Loucy (cell line): ENCODE measurements at regions not wholly inside any gene's neighbourhood (a gene's known extent, or its start where the extent isn't known, plus 50 kb on each side); places are given as distances from the start of the nearest gene placed in this dataset.
"Not testable (repeated sequence)": the region's sequence is repeated elsewhere in the genome, so short reads cannot be mapped to it uniquely, and the experiment has no call there.

Source experiments
- H2AFZ ChIP-seq: fragments of 200-600 bp; sonication (generic); 2 replicates; pipeline ENCODE4 v1.6.0; 2016; ENCODE audit warnings: antibody characterized with exemption, mild to moderate bottlenecking, low read length, moderate library complexity
- H3F3A ChIP-seq: fragments of 200-600 bp; 2 replicates; pipeline ENCODE4 v1.6.0; 2016; ENCODE audit warnings: antibody characterized with exemption, low read depth, mild to moderate bottlenecking
- H3K27me3 ChIP-seq: fragments of 200-600 bp; sonication (generic); 2 replicates; pipeline ENCODE4 v1.6.1; 2014; ENCODE audit warnings: low read length, mild to moderate bottlenecking; ENCODE audit not compliant: insufficient read depth, poor library complexity, severe bottlenecking
- H3K36me3 ChIP-seq: fragments of 200-600 bp; sonication (generic); 2 replicates; pipeline ENCODE4 v1.6.1; 2016; ENCODE audit warnings: low read length; ENCODE audit not compliant: insufficient read depth
- H3K4me1 ChIP-seq: fragments of 200-600 bp; sonication (generic); 2 replicates; pipeline ENCODE4 v1.5.1; 2014; ENCODE audit warnings: low read length, mild to moderate bottlenecking; ENCODE audit not compliant: insufficient read depth, poor library complexity, severe bottlenecking
- H3K4me2 ChIP-seq: fragments of 200-600 bp; sonication (generic); 2 replicates; pipeline ENCODE4 v1.6.0; 2014; ENCODE audit warnings: antibody characterized with exemption, low read length, low read depth, mild to moderate bottlenecking; ENCODE audit not compliant: poor library complexity, severe bottlenecking
- H3K4me3 ChIP-seq: fragments of 200-600 bp; sonication (generic); 2 replicates; pipeline ENCODE4 v1.5.1; 2014; ENCODE audit warnings: low read length, mild to moderate bottlenecking, mixed read lengths; ENCODE audit not compliant: poor library complexity, severe bottlenecking
- H3K79me2 ChIP-seq: fragments of 200-600 bp; sonication (generic); 2 replicates; pipeline ENCODE4 v1.6.1; 2014; ENCODE audit warnings: low read length; ENCODE audit not compliant: insufficient read depth
- H3K9ac ChIP-seq: fragments of 200-600 bp; sonication (generic); 2 replicates; pipeline ENCODE4 v1.6.0; 2014; ENCODE audit warnings: mild to moderate bottlenecking, low read depth, low read length, moderate library complexity; ENCODE audit not compliant: poor library complexity, severe bottlenecking
- H3K9me2 ChIP-seq: fragments of 200-600 bp; sonication (generic); replicated peaks from 2 replicates; pipeline ENCODE4 v1.6.1; 2016; ENCODE audit warnings: low read depth, low read length, mixed read lengths
- H3K9me3 ChIP-seq: fragments of 200-600 bp; sonication (generic); 2 replicates; pipeline ENCODE4 v1.6.1; 2014; ENCODE audit warnings: mild to moderate bottlenecking, antibody characterized with exemption, low read length, low read depth; ENCODE audit not compliant: insufficient read depth
- H4K20me1 ChIP-seq: fragments of 200-600 bp; sonication (generic); 2 replicates; pipeline ENCODE4 v1.6.0; 2014; ENCODE audit warnings: antibody characterized with exemption, low read length, mild to moderate bottlenecking; ENCODE audit not compliant: insufficient read depth, poor library complexity, severe bottlenecking
- CTCF ChIP-seq: fragments of 200-600 bp; sonication (generic); conservative IDR thresholded peaks from 2 replicates; pipeline ENCODE4 v1.5.1; 2014; ENCODE audit warnings: mild to moderate bottlenecking, antibody characterized with exemption, low read length
- EZH2phosphoT487 ChIP-seq: fragments of 200-600 bp; IDR thresholded peaks from 2 replicates; pipeline ENCODE4 v1.6.1; 2018; ENCODE audit warnings: antibody characterized with exemption, mild to moderate bottlenecking, moderate library complexity, borderline replicate concordance

GRCh38 chr6:82111818-82112217, 135.7 kb downstream of the IBTK start:
- no peaks in the 10 kb centered on the region; the same call in none of the 2 replicates for H3K9me3 ChIP-seq
- H3K4me2 ChIP-seq, result no peak overlapping the region
- no peaks in the 10 kb centered on the region for H4K20me1 ChIP-seq
- no peaks in the 10 kb centered on the region for H3K4me1 ChIP-seq
- H3K36me3 ChIP-seq, result no peaks in the 10 kb centered on the region
- no peaks in the 10 kb centered on the region for H3F3A ChIP-seq
- no peak for TF ChIP-seq CTCF
- TF ChIP-seq EZH2phosphoT487, result no peak
- H2AFZ ChIP-seq, result no peak overlapping the region
- no peaks in the 10 kb centered on the region for H3K79me2 ChIP-seq
- no peaks in the 10 kb centered on the region for H3K9me2 ChIP-seq
- no peak overlapping the region for H3K4me3 ChIP-seq
- no peaks in the 10 kb centered on the region for H3K27me3 ChIP-seq
- H3K9ac ChIP-seq, result no peak overlapping the region

- no peak overlapping the region for H3K4me2 ChIP-seq
- H4K20me1 ChIP-seq, result no peaks in the 10 kb centered on the region
- no peaks in the 10 kb centered on the region for H3K4me1 ChIP-seq
- no peak overlapping the region for H3K4me3 ChIP-seq
- H3F3A ChIP-seq, result no peaks in the 10 kb centered on the region
- H3K27me3 ChIP-seq, result no peaks in the 10 kb centered on the region
- no peaks in the 10 kb centered on the region for H3K9me2 ChIP-seq
- TF ChIP-seq EZH2phosphoT487 (no peak), CTCF (no peak)
- no peaks in the 10 kb centered on the region for H3K79me2 ChIP-seq
- no peaks in the 10 kb centered on the region for H3K36me3 ChIP-seq
- H2AFZ ChIP-seq, result no peak overlapping the region
- H3K9me3 ChIP-seq, result no peaks in the 10 kb centered on the region; the same call in none of the 2 replicates
- H3K9ac ChIP-seq, result no peak overlapping the region
These were observed 136.4 kb downstream of the IBTK start for GRCh38 chr6:82111114-82111513.

GRCh38 chr6:82103171-82103570, 144.4 kb downstream of the IBTK start:
- H4K20me1 ChIP-seq, H3K9me3 ChIP-seq, H3K36me3 ChIP-seq, H3K4me3 ChIP-seq, H3K4me1 ChIP-seq, H3K9ac ChIP-seq, H3K9me2 ChIP-seq, H3K79me2 ChIP-seq, H2AFZ ChIP-seq, H3K27me3 ChIP-seq, H3K4me2 ChIP-seq, H3F3A ChIP-seq: not testable (repeated sequence)

- H3F3A ChIP-seq, H3K9ac ChIP-seq: not testable (repeated sequence)
These were observed 146.0 kb downstream of the IBTK start for GRCh38 chr6:82101374-82102114.

GRCh38 chr6:82100763-82101162, 146.8 kb downstream of the IBTK start:
- not testable (repeated sequence) for H3K9me3 ChIP-seq, H2AFZ ChIP-seq, H3K4me1 ChIP-seq, H3K4me2 ChIP-seq, H3K79me2 ChIP-seq, H3K27me3 ChIP-seq, H4K20me1 ChIP-seq, H3K9ac ChIP-seq, H3K4me3 ChIP-seq, H3K9me2 ChIP-seq, H3F3A ChIP-seq, H3K36me3 ChIP-seq

More at GRCh38 chr6:82101374-82102114, 146.0 kb downstream of the IBTK start:
- not testable (repeated sequence) for H3K79me2 ChIP-seq, H3K4me2 ChIP-seq, H4K20me1 ChIP-seq, H3K9me2 ChIP-seq, H3K4me3 ChIP-seq, H3K4me1 ChIP-seq, H3K9me3 ChIP-seq, H2AFZ ChIP-seq, H3K27me3 ChIP-seq, H3K36me3 ChIP-seq
